ENCODE measurements at regions not wholly inside any gene's neighbourhood (a gene's known extent, or its start where the extent isn't known, plus 50 kb on each side); places are given as distances from the start of the nearest gene placed in this dataset.

GRCh38 chr2:128433911-128434550 is 115.4 kb upstream of the HS6ST1 start (continued):
- TF ChIP-seq THRA (IDR thresholded peaks at IDR 0.05) (no peak), TCFL5 (CRISPR knock-in tag; conservative IDR thresholded peaks at IDR 0.05) (no peak), ATF4 (CRISPR knock-in tag; IDR thresholded peaks at IDR 0.05) (no peak), ARHGAP35 (IDR thresholded peaks at IDR 0.05; ENCODE audit: partially characterized antibody) (no peak), ZNF639 (CRISPR knock-in tag; conservative IDR thresholded peaks at IDR 0.05 in 1 of 2, IDR thresholded peaks at IDR 0.05 in 1 of 2) (no peak), MED1 (CRISPR knock-in tag; IDR thresholded peaks at IDR 0.05; ENCODE audit: borderline replicate concordance) (no peak), ZNF384 (IDR thresholded peaks at IDR 0.05; ENCODE audit: low read depth, low read length) (no peak), BHLHE40 (IDR thresholded peaks at IDR 0.05; ENCODE audit: low read length) (no peak), ZNF224 (CRISPR knock-in tag; IDR thresholded peaks at IDR 0.05) (no peak), RBM15 (IDR thresholded peaks at IDR 0.05; ENCODE audit: insufficient read depth, low read length) (no peak), SRSF1 (IDR thresholded peaks at IDR 0.05; ENCODE audit: low read depth, low read length) (no peak)
